ENCODE measurements at regions not wholly inside any gene's neighbourhood (a gene's known extent, or its start where the extent isn't known, plus 50 kb on each side); places are given as distances from the start of the nearest gene placed in this dataset.
A peak's percentile ranks its signal among the peaks of the same experiment; 100 is the strongest.
"Not testable (repeated sequence)": the region's sequence is repeated elsewhere in the genome, so short reads cannot be mapped to it uniquely, and the experiment has no call there.

- Histone ChIP-seq H3K4me1 (replicated peaks) (peaks cover 38% of the 10 kb centered on the region), H3K36me3 (no peaks in the 10 kb centered on the region), H3K27ac (peak overlapping the region; percentile 37), H3K9me3 (replicated peaks) (no peaks in the 10 kb centered on the region), H3K27me3 (replicated peaks) (no peaks in the 10 kb centered on the region), H3K4me3 (no peak overlapping the region)
- DNase-seq (ENCODE audit: low read depth in 1 of 2, low spot score in 2 of 2) = peak; percentile 82 to 86
Observed at GRCh38 chr6:22110061-22110460, 186.8 kb downstream of the PRL start.

DNA sequence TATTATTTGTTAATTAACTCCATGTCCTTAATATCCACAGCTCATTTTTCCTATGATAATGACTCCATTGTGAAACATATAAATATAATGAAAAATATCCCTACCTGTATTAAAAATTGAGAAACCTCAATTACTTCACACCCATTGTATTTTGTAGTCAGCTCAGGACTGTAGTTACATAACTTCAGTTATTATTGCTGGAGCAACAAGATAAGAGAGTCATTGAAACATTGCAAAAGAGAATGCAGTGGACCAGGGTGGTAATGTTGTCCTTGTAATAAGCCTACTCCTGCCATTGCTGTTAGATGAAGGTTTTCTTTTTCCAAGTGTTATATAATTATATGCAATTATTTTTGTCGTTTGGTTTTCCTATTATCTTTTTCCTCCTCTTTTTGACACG is 184.4 kb downstream of the PRL start:
- Histone ChIP-seq H3K27me3 (replicated peaks) (no peaks in the 10 kb centered on the region), H3K4me1 (replicated peaks) (peaks cover 38% of the 10 kb centered on the region), H3K27ac (peak overlapping the region; percentile 67), H3K9me3 (replicated peaks) (no peaks in the 10 kb centered on the region), H3K36me3 (no peaks in the 10 kb centered on the region), H3K4me3 (no peak overlapping the region)
- no peak for DNase-seq (ENCODE audit: low read depth in 1 of 2, low spot score in 2 of 2)

GRCh38 chr6:22113026-22113766 is 183.6 kb downstream of the PRL start:
- no peaks in the 10 kb centered on the region for H3K36me3 ChIP-seq

DNA sequence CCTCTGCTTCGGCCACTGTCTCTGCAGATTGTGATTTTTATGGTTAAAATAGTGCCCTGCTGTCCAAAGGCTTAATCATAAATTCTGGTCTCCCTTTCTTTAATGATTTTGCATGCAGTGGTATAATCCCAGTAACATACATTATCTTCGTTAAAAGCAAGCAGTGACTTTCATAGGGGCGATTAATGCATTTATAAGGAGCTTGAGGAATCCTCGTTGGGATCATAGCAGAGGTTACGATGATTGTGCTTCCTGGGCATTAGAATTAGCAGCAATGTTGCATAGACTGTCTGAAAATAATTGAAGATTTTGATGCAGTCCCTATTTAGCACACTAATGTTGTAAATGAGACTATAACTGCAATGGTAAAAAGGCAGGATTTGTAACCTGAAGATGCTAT is 181.3 kb downstream of the PRL start:
- no peaks in the 10 kb centered on the region for H3K27me3 ChIP-seq (replicated peaks)
- no peaks in the 10 kb centered on the region for H3K9me3 ChIP-seq (replicated peaks)
- no peak for DNase-seq (ENCODE audit: low read depth in 1 of 2, low spot score in 2 of 2)
- H3K4me1 ChIP-seq (replicated peaks) = peaks cover 19% of the 10 kb centered on the region
- no peaks in the 10 kb centered on the region for H3K36me3 ChIP-seq
- no peak overlapping the region for H3K4me3 ChIP-seq
- H3K27ac ChIP-seq = no peak overlapping the region

More at GRCh38 chr6:22113026-22113766, 183.6 kb downstream of the PRL start:
- peak; percentile 72 to 82 for DNase-seq (ENCODE audit: low read depth in 1 of 2, low spot score in 2 of 2)
- Histone ChIP-seq H3K9me3 (replicated peaks) (no peaks in the 10 kb centered on the region), H3K27ac (peak overlapping the region; percentile 67), H3K4me3 (no peak overlapping the region), H3K27me3 (replicated peaks) (no peaks in the 10 kb centered on the region), H3K4me1 (replicated peaks) (peaks cover 36% of the 10 kb centered on the region)

GRCh38 chr6:22117631-22118030 is 179.2 kb downstream of the PRL start:
- Histone ChIP-seq H3K27ac (no peak overlapping the region), H3K36me3 (no peaks in the 10 kb centered on the region), H3K4me3 (no peak overlapping the region), H3K9me3 (replicated peaks) (no peaks in the 10 kb centered on the region), H3K27me3 (replicated peaks) (no peaks in the 10 kb centered on the region), H3K4me1 (replicated peaks) (peaks cover 14% of the 10 kb centered on the region)
- DNase-seq (ENCODE audit: low read depth in 1 of 2, low spot score in 2 of 2) = no peak

DNA sequence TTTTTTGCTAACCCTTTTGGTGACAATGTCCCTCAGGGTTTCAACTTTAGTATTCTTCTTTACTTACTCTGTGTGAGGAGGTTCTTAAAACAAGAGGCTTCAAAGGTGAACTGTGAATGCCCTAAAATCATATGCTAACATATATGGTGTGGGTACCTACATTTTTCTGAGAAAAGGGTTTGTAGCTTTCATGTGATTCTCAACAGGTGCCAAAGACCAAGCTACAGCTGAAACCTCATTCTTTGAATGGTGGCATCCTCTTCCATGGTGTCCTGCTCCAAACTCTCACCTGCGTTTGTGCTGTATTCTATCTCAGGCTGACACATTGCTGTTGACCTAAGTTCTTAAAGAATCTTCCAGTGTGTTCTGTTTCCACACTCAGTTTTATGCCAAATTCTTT is 177.3 kb downstream of the PRL start:
- Histone ChIP-seq H3K9me3 (replicated peaks) (no peaks in the 10 kb centered on the region), H3K4me3 (no peak overlapping the region), H3K27me3 (replicated peaks) (no peaks in the 10 kb centered on the region), H3K36me3 (no peaks in the 10 kb centered on the region), H3K4me1 (replicated peaks) (no peaks in the 10 kb centered on the region), H3K27ac (no peak overlapping the region)
- no peak for DNase-seq (ENCODE audit: low read depth in 1 of 2, low spot score in 2 of 2)

DNA sequence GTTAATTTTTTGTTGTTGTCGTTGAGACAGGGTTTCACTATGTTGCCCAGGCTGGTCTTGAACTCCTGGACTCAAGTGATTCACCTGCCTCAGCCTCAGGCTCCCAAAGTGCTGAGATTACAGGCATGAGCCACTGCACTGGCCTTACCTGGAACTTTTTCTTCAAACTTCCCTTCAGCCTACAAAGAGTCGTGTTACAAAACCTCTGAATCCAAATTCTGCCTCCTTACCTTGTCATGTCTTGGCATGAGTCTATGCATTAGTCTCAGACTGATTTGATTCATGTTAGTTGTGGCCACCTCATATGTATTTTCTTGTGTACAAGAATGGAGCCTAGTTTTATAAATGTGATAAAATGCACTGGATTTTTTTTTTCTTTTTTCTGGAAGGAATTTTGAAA is 172.1 kb downstream of the PRL start:
- Histone ChIP-seq H3K27me3 (replicated peaks) (no peaks in the 10 kb centered on the region), H3K36me3 (no peaks in the 10 kb centered on the region), H3K27ac (no peak overlapping the region), H3K9me3 (replicated peaks) (no peaks in the 10 kb centered on the region; the same call in 1 of the 2 replicates), H3K4me1 (replicated peaks) (no peaks in the 10 kb centered on the region), H3K4me3 (no peak overlapping the region)
- DNase-seq (ENCODE audit: low read depth in 1 of 2, low spot score in 2 of 2) = no peak

- no peak for DNase-seq (ENCODE audit: low read depth in 1 of 2, low spot score in 2 of 2)
- H3K36me3 ChIP-seq = no peaks in the 10 kb centered on the region
- no peaks in the 10 kb centered on the region; the same call in 1 of the 2 replicates for H3K9me3 ChIP-seq (replicated peaks)
- no peaks in the 10 kb centered on the region for H3K27me3 ChIP-seq (replicated peaks)
- no peaks in the 10 kb centered on the region for H3K4me1 ChIP-seq (replicated peaks)
- H3K4me3 ChIP-seq = no peak overlapping the region
- no peak overlapping the region for H3K27ac ChIP-seq
Observed at GRCh38 chr6:22126910-22127309, 169.9 kb downstream of the PRL start.

DNA sequence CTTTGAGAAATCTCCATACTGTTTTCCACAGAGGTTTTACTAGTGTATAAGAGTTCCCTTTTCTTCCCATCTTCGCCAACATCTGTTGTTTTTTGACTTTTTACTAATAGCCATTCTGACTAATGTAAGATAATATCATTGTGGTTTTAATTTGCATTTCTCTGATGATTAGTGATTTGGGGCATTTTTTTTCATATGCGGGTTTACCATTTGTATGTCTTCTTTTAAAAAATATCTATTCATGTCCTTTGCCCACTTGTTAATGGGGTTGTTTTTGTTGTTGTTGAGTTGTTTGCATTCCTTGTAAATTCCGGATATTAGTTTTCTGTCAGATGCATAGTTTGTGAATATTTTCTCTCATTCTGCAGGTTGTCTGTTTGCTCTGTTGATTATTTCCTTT is 167.1 kb downstream of the PRL start:
- Histone ChIP-seq H3K27ac (no peak overlapping the region), H3K36me3 (no peaks in the 10 kb centered on the region), H3K9me3 (replicated peaks) (no peaks in the 10 kb centered on the region; the same call in 1 of the 2 replicates), H3K4me1 (replicated peaks) (no peaks in the 10 kb centered on the region), H3K27me3 (replicated peaks) (no peaks in the 10 kb centered on the region), H3K4me3 (no peak overlapping the region)
- no peak for DNase-seq (ENCODE audit: low read depth in 1 of 2, low spot score in 2 of 2)

GRCh38 chr6:22132656-22133055 is 164.2 kb downstream of the PRL start:
- Histone ChIP-seq H3K27me3 (replicated peaks) (no peaks in the 10 kb centered on the region), H3K9me3 (replicated peaks) (no peaks in the 10 kb centered on the region), H3K27ac (no peak overlapping the region), H3K4me1 (replicated peaks) (no peaks in the 10 kb centered on the region), H3K36me3 (no peaks in the 10 kb centered on the region), H3K4me3 (no peak overlapping the region)
- DNase-seq (ENCODE audit: low read depth in 1 of 2, low spot score in 2 of 2) = no peak

DNA sequence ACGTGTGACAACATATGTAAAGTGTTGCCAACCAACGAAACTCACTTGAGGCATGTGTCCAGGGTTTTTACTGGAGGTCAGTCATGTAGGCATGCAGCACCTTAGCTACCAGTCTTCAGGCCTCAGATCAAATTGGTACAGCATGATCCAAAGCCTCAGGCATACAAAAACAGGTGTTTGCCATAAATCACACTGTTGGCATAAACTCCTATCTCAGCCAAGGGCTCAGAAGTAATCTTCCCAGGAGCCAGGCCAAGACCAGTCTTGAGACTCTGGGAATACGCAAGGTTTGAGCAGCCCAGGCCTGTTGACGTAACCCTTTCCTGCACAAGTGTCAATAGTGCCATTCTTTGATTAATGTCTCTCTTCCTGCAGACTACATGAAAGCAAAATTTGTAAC is 163.5 kb downstream of the PRL start:
- DNase-seq (ENCODE audit: low read depth in 1 of 2, low spot score in 2 of 2) = no peak
- no peaks in the 10 kb centered on the region for H3K9me3 ChIP-seq (replicated peaks)
- no peak overlapping the region for H3K4me3 ChIP-seq
- H3K27me3 ChIP-seq (replicated peaks) = no peaks in the 10 kb centered on the region
- H3K4me1 ChIP-seq (replicated peaks) = no peaks in the 10 kb centered on the region
- no peak overlapping the region for H3K27ac ChIP-seq
- no peaks in the 10 kb centered on the region for H3K36me3 ChIP-seq

- Histone ChIP-seq H3K36me3 (no peaks in the 10 kb centered on the region), H3K27me3 (replicated peaks) (no peaks in the 10 kb centered on the region), H3K27ac (no peak overlapping the region), H3K4me3 (no peak overlapping the region), H3K9me3 (replicated peaks) (no peaks in the 10 kb centered on the region), H3K4me1 (replicated peaks) (no peaks in the 10 kb centered on the region)
- no peak for DNase-seq (ENCODE audit: low read depth in 1 of 2, low spot score in 2 of 2)
Observed at GRCh38 chr6:22134308-22134707, 162.5 kb downstream of the PRL start.

GRCh38 chr6:22135395-22135794 is 161.4 kb downstream of the PRL start:
- Histone ChIP-seq H3K27ac (no peak overlapping the region), H3K9me3 (replicated peaks) (no peaks in the 10 kb centered on the region), H3K27me3 (replicated peaks) (no peaks in the 10 kb centered on the region), H3K36me3 (no peaks in the 10 kb centered on the region), H3K4me1 (replicated peaks) (no peaks in the 10 kb centered on the region), H3K4me3 (no peak overlapping the region)
- no peak for DNase-seq (ENCODE audit: low read depth in 1 of 2, low spot score in 2 of 2)

- not testable (repeated sequence) for DNase-seq (ENCODE audit: low read depth in 1 of 2, low spot score in 2 of 2); H3K27ac ChIP-seq
Observed at GRCh38 chr6:22140736-22141135, 156.1 kb downstream of the PRL start.

GRCh38 chr6:22141241-22141745 is 155.5 kb downstream of the PRL start:
- Histone ChIP-seq H3K27me3 (replicated peaks) (no peaks in the 10 kb centered on the region), H3K9me3 (replicated peaks) (no peaks in the 10 kb centered on the region), H3K4me3 (no peak overlapping the region), H3K4me1 (replicated peaks) (peaks cover 9% of the 10 kb centered on the region), H3K36me3 (no peaks in the 10 kb centered on the region), H3K27ac (no peak overlapping the region)
- DNase-seq (ENCODE audit: low read depth in 1 of 2, low spot score in 2 of 2) = no peak

More at GRCh38 chr6:22140736-22141135, 156.1 kb downstream of the PRL start:
- not testable (repeated sequence) for H3K36me3 ChIP-seq; H3K27me3 ChIP-seq (replicated peaks); H3K9me3 ChIP-seq (replicated peaks); H3K4me3 ChIP-seq; H3K4me1 ChIP-seq (replicated peaks)

Data from SJSA1 (cell line).